Brain pericyte (primary cell): ENCODE measurements at regions not wholly inside any gene's neighbourhood (a gene's known extent, or its start where the extent isn't known, plus 50 kb on each side); places are given as distances from the start of the nearest gene placed in this dataset.

Experiments used
- DNase-seq: peaks from one replicate; pipeline ENCODE4 v3.0.0-alpha.2; 2012; ENCODE audit warnings: low read depth, low spot score

DNA sequence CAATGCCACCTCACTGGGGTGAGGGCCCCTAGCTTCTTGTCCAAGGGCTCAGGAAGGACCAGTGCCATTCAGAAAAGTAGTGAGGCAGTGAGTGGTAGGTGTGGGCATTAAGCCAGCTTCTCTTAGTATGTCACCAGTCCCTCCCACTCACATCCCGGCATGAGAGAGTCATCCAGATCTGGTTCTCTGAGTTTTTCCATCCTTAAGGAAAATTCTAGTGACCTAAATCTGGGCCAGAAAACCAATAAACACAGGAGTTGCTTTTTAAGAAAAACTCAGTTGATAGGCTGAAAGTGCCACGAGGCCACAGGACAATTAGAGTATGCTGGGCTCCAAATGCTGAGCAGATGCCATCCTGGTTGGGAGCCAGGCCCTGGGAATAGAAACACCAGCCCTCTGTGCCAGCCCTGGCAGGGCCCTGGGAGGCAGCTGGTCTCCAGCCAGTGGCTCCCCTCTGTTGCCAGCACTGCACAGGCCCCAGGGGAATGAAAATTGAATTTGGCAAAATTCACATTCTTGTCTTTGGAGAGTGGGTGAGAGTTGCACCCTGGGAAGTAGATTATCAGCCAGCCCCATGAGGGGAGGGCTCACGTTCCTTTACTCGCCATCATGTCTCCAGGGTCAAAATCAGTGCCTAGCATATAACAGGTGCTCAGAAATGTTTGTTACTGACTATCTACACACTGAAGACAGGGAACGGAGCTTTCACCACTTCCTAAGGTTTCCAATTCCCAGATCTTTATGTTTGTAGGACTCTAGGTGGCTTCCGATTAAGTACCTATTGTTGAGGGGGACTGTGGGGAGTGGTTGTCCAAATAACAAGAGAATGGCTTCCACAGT, 52.8 kb downstream of the FAM43A start:
- no peak for DNase-seq

DNA sequence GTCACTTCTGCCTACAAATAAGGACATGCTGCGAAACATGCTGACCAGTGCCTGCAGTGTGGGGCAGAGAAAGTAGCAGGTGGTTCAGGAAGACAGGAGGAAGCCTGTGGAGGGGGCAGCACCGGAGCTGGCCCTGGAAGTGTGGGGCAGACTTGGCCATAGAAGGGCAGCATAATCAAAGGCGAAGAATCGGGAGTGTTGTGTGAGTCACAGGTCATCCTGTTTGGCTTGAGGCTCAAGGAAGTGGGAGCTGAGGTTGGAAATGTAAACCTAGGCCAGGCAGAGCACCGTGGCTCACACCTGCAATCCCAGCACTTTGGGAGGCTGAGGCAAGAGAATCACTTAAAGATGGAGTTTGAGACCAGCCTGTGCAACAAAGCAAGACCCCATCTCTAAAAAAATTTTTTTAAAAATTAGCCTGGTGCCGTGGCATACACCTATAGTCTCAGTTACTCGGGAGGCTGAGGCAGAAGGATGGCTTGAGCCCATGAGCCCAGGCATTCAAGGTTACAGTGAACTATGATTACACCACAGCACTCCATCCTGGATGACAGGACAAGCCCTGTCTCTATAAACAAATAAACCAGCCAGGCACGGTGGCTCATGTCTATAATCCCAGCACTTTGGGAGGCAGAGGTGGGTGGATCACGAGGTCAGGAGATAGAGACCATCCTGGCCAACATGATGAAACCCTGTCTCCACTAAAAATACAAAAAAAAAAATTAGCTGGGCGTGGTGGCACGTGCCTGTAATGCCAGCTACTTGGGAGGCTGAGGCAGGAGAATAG, 54.0 kb downstream of the FAM43A start:
- DNase-seq: no peak

DNA sequence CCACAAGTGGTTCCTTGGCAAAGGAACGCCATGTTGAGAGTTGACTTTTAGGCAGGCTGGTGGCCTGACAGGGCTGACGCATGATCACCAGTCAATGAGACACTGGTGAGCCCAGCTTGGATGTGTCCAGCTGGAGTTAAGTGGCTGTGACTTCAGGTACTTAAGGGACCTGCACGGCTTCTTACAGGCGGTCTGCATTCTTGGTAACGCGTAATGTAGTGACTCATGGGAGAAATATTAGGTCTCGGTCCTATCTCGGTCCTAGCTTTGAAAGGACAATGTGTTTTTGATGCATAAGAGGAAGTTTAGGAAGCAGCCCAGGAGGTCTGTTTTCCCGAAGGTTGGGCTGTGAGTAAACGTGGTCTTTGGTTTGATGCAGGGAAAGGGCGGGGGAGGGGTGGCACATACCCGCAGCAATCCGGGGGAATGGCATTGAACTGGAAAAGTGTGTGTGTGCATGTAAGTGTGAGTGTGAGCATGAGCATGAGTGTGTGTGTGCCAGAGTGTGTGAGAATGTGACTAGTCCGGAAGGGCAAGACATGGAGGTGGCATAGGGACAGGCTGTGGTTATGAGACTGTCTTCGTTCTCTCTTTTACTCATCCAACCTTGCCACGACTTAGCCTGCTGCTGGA, 55.3 kb downstream of the FAM43A start:
- DNase-seq: no peak

DNA sequence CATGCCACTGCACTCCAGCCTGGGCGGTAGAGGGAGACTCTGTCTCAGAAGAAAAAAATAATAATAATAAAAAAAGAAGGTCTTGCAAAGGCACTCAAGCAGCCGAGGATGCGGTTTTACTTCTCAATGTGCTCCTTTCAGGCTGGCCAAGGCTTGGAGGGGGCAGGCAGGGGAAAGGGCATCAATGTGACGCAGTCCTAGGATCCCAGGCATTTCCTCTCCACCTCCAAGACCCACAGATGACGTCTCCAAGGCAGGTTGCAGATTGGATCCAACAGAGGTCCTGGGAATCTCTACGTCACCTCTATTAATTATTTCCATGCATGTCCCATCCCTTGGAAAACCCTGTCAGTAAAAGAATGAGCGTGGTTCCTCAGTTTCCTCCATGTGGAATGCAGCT, 56.2 kb downstream of the FAM43A start:
- no peak for DNase-seq

DNA sequence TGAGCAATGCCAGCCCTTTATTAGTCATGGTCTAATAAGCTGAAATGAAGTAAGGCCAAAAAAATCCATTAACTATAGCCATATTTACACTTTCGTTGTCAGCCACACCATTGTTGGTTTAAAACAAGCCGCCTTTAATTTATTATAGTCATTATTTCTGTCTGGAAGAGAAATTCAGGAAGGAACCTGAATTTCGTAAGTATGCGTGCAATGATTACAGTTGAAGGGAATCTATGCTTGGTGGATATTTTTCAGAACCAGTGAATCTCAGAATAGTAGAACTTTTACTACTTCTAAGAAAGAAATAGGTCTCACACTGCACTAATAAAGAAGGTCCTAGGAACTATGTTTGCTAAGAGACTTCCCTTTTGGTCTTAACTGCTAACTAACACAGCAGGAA, 59.1 kb downstream of the FAM43A start:
- no peak for DNase-seq

DNA sequence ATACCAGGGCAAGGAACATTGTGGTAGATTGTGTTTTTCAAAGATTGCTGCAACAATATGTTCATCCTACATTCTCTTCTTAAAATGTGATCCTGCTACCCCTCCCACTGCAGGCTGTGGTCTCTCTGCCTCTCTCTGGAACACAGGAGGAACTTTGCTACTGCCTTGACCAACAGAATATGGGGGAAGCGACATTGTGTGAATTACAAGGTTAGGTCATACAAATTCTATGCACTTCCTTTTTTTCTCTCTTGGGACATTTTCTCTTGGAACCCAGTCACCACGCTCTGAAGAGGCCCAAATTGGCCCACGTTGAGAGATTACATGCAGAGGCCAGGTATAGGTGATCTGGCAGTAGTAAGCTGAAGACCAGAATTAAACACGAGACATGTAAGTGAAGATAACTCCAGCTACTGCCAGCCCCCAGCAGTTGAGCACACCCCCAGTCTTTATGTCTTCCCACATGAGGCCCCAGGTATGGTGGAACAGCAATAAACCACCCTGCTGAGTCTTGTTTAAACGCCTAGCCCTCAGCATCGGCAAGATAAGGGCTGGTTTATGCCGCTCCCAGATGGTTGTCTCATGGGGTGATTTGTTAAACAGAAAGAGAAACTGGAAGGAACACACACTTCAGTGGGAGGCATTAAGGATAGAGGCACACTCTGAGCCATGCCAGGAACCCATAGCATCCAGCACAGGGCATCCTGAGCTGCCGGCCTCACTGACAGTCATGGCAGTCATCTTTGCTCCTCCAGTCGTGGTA, 59.9 kb downstream of the FAM43A start:
- no peak for DNase-seq

DNA sequence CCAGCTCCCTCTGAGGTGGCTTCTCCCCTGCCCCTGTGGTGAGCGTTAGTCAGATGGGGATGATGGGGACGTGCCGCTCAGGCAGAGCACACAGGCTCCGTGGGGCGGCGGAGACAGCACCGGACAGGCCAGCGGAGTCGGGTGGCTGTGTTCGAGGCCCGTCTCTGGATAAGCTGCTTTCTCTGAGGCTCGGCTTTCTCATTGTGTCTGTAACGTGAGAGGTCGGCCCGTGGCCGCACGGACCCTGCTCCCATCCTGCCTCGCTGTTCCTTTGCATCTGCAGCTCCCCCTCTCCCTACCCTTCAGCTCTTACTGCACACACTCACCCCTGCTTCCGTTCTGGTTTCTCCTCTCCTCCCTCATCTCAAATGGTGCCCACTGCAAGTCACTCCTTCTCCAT, 62.5 kb downstream of the FAM43A start:
- DNase-seq: no peak

DNA sequence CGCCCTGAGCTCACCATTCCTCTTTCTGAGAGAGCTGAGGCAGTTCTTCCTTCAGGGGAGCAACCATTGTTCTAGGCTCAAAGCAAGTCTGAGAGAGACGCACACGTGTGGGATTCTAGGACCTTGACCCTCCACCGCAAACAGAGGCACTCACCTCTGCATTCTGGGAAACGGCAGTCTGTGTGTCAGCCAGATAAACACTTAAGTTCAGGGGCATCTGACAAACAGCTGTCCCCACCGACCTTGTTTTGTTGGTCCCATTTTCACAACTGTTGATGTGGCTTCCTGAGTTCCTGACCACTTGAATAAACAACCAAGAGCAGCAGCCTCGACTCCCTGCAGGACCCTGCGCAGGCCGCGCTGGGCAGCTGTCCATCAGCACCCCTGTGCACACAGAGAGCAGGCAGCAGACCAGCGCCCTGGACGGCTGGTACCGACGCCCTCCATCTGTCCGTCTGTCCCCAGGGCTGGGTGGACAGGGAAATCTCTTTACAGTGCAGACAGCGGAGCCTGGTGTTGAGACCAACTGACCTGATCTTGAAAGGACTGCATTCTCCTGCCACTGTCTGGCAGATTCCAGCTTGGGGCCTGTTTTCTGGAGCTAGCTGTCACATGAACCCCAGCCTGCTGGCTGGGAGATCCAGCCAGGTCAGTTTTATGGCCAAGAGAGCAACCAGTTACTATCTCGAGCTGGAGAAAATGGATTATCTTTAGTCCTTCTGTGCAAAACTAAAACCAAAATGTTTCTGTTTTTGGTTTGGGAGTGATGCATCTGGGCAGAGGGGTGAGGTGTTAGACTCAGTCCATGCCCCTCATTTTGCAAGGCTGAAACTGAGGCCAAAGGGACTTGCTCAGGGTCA, 64.2 kb downstream of the FAM43A start:
- no peak for DNase-seq

DNA sequence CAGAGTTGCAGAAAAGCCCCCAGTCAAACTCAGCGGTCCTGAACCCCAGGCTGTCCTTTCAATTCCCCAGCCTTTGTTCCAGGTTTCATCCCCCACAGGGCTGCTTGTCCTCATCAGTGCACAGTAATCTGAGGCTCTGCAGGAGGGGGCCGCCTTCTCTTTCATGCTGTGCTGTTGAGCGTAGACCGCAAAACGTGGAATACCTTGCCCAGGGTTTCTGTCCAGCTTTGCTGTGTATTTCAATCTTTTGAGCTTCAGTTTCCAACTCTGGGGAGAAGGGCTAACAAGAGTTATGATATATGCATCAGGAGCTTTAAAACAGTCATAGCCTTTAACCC, 64.8 kb downstream of the FAM43A start:
- no peak for DNase-seq

DNA sequence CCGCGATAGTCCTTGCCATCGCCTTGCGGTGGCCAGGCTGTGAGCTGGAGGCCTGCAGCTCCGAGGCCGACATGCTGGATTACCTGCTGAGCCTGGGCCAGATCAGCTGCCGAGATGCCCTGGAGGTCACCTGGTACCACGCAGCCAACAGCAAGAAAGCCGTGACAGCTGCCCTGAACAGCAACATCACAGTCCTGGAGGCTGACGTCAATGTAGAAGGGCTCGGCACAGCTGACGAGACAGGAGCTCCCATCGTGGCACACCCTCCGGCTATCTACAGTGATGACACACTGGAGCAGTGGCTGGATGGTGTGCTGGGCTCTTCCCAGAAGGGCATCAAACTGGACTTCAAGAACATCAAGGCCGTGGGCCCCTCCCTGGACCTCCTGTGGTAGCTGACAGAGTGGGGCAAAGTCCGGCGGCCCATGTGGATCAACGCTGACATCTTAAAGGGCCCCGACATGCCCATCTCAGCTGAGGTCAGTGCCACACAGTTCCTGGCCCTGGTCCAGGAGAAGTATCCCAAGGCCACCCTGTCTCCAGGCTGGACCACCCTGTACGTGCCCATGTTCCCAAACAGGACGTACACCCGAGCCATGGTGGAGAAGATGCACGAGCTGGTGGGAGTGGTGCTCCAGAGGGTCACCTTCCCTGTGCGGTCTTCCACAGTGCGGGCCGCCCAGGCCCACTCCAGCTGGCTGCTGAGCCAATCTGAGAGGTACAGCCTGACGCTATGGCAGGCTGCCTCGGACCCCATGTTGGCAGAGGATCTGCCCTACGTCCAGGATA, 70.2 kb downstream of the FAM43A start:
- no peak for DNase-seq

DNA sequence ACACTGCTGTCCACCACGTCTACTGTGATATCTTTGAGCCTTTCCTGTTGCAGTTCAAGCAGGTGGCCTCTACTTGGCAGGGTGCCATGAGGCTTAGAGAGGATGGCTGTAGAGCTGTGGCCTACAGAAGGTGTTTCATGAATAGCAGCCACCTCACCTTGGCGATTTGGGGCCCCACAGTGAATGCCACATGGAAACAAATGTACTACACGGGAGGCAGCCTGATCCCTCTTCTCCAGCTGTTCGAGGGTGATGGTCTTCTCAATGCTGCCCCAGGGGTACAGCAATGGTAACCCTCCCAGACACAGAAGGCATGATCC, 70.7 kb downstream of the FAM43A start:
- DNase-seq: no peak

DNA sequence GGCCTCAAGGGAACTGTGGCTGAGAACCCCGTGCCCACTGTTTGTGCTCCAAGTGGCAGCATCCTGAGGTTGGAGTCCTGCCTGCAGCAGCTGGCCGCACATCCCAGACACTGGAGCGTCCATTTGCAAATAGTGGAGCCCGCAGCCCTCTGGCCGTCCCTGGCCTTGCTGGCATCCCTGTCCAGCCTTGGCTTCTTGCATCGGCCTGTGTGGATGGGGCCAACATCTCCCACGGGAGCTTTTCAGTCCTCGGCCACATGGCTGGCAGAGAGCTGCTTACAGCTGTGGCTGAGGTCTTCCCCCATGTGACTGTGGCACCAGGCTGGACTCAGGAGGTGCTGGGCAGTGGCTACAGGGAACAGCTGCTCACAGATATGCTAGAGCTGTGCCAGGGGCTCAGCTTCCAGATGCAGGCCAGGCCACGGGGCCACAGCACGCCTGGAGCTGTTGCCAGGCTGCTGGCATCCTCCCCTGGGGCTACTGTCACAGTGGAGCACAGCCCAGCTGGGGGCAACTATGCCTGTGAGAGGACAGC, 71.2 kb downstream of the FAM43A start:
- no peak for DNase-seq

DNA sequence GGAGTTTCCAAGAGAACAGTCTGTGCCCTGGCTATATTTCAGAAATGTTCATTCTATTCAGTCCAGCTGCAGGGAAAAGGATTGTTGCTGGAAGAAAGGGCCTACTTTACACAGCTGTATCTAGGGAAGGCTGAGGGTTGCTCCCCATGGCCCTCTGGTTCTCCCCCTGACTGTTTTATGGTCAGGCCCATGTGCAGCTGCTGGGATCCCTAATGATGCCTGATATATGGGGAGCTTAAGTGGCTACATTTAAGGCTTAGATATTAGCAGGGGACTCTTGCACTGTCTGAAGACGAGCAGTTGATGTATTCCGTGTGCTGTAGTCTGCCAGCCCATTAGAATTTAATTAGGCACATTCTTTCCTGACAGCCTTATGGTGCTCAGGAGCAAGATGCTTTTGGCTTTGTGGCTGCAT, 72.0 kb downstream of the FAM43A start:
- DNase-seq: no peak

DNA sequence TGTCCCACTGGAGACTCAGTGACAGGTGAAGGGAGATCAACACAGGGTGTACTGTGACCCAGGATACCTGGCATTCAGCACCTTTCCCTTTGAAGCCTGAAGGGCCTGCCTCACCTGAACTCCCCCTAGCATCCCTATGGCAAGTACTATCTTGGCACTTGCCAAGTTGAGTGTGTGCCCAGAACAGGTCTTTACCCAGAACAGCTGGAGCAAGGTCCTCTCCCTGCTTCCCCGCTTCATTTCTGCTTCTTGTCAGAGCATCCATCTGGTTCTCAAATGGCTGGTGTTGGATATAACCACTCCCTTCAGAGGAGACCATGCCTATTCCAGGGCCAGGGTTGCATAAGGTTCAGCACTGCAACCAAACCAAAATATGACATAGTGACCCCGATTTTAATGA, 73.0 kb downstream of the FAM43A start:
- no peak for DNase-seq

DNA sequence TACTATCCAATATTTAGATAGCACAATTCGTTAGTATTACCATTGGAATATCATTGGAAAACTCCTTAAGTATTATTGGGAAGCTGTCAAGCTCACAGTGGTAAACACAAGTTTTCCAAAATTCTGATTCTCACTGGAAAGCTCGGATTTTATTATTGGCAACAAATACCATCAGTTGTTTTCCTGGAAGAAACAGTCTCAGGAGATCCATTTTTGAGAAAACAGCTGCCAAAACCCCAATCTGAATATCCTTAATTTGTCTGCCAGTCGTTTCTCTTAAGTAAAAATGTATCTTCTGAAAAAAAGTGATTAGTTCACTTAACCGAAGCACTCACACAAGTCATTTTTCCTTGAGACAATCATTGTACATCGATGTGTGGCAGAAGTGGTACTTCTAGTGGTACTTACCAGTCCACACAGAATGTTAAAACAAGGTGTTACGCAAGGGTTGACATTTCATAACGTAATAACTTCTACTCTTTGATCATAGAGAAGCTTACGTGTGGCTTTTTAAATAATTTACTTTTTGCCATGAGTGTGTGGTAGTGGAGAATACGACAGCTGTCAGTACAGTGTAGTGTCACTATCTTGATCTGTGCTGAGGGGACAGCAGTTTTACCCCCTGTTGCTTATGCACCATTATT, 74.9 kb downstream of the FAM43A start:
- DNase-seq: no peak

DNA sequence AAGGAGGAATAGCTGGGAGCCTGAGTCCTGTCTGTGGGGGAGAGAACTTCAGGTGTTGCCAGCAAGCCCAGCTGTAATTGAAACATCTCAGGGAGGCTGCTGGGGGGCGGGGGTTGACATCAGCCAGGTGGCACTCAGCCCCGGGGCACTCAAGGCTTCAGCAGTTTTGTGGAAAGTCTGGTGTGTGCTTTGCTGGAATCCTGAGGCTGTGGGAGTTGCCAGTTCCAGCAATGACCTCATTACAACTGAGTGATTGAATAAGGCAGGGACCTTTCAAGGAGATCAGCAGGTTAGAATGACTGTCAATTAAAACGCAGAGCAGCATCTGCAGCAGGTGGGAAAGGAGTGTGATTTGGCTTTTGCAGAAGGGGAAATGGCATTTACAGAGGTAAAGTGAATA, 75.7 kb downstream of the FAM43A start:
- DNase-seq: no peak

DNA sequence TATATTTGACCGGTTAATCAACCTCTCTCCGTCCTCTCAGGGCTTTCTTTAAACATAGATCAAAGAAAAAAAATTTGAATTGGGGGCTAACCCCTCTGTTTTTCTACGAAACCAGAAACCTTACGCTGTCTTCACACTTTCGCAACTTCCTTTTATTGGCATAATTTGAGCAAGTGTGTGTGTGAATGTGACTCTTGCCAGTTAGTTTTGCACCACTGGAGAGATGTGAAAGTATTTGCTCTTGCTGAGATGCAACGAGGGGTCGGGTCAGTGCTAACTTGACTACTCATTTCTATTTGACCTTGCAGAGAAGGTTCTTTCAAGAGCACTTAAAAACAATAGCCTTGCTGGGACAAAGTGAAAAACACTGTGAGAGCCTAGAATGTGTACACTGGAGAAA, 81.2 kb downstream of the FAM43A start:
- no peak for DNase-seq

DNA sequence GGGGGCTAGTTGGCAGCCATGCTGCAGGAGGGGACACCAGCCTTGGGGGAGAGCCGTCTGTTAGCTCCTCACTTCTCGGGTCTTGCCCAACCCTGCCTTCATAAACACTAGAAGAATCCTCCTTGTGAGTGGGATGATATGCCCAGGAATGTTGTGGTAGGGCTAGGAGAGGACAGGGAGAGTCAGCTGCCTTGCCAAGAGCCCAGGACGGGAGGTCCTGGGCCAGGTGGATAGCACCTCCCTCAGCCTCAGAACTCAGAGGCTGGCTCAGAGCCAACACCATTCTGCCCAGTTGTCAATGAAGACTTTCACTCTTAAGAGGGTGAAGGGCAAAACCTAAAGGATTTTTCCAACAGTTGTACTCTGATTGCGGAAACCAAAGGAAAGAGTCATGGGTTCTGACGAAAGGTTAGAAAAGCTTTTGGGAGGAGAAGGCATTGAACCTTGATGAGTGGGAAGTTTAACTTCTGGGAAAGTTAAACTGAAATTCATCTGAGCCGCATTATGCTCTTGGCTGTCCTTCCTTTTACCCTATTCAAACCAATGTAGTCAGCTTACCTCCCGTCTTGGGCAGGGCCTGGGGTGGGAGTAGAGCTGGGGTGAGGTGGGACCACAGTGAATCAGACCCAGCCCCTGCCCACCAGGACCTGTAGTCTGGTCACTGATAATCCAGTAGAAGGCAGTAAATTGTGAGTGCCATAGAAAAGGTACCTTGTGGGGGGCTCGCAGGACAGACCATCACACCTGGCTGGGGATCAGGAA, 81.9 kb downstream of the FAM43A start:
- DNase-seq: no peak

DNA sequence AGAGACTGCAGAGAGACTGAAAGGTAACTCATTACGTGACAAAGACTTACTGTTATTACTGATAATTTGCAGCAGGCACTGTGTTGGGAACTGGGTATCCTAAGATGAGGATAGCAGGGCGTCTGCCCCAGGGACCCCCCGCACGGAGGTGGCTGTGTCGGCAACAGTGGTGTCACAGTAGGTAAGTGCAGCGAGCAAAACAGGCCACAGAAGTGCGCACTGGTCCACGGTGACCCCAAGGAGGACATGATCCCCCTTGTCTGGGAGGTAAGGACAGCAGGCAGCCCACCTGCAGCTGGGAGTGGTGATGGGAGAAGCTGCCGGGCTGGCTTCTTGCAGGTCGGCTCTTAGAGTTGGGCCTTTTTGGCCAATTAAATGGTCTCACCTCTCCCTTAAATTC, 82.9 kb downstream of the FAM43A start:
- DNase-seq: no peak
